ENCODE measurements at regions not wholly inside any gene's neighbourhood (a gene's known extent, or its start where the extent isn't known, plus 50 kb on each side); places are given as distances from the start of the nearest gene placed in this dataset.

DNA sequence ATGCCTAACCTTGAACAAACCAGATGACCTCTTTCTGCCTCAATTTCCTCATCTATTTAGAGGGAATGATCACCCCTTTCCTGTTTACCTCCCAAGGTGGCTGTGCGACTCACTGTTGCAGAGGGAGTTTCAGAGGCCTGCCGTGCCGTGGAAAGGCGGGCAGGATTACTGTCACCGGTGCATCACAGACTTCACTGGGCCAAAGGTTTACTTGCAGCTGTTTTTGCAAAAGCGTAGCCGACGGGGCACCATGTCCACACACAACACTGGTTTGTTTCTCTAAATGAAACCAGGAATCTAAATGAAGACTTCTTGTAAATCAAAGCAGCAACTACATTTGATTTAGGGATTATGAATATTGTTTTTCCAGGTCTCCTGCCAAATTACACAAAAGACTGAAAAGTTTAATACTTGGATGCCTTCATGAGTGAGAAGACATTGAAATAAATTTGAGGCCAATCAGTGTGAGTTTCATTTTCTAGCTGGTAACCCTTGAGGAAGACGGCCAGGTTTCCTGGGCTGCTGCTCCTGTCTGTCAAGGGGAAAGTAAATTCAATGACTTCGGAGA lies 696.1 kb upstream of the TMEM132C start:
- DNase-seq (ENCODE audit: extremely low read depth, insufficient read length) = no peak
- no peaks in the 10 kb centered on the region for H3K36me3 ChIP-seq (ENCODE audit: control insufficient read depth, insufficient read depth, low read length)
- TF ChIP-seq, protein P1, sequence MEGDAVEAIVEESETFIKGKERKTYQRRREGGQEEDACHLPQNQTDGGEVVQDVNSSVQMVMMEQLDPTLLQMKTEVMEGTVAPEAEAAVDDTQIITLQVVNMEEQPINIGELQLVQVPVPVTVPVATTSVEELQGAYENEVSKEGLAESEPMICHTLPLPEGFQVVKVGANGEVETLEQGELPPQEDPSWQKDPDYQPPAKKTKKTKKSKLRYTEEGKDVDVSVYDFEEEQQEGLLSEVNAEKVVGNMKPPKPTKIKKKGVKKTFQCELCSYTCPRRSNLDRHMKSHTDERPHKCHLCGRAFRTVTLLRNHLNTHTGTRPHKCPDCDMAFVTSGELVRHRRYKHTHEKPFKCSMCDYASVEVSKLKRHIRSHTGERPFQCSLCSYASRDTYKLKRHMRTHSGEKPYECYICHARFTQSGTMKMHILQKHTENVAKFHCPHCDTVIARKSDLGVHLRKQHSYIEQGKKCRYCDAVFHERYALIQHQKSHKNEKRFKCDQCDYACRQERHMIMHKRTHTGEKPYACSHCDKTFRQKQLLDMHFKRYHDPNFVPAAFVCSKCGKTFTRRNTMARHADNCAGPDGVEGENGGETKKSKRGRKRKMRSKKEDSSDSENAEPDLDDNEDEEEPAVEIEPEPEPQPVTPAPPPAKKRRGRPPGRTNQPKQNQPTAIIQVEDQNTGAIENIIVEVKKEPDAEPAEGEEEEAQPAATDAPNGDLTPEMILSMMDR (IDR thresholded peaks at IDR 0.05; ENCODE audit: insufficient read depth, low read length, poor library complexity, severe bottlenecking) = no peak
- no peaks in the 10 kb centered on the region for H3K27me3 ChIP-seq (replicated peaks; ENCODE audit: control insufficient read depth, insufficient read depth, low read length)
- no peak overlapping the region for H3K4me3 ChIP-seq (replicated peaks; ENCODE audit: low read depth, low read length)

DNA sequence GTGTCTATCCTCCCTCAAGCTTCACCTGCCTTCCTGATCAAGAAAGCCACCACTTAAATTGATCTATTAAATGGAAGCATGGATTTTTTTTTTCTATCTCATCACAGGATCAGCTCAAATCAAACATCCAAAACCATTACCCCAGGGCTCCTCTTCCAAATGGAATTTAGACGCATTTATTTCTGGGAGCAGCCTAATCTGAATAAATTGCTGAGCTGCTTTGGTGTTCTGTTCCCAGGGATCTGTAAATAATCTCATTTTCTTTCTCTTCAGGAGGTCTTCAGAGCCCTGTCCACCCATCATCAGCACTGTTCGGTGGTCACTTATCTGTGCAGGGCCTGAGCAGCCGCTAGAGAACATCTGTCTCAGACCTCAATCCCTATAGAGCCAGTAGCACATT lies 695.4 kb upstream of the TMEM132C start:
- H3K27me3 ChIP-seq (replicated peaks; ENCODE audit: control insufficient read depth, insufficient read depth, low read length) = no peaks in the 10 kb centered on the region
- H3K36me3 ChIP-seq (ENCODE audit: control insufficient read depth, insufficient read depth, low read length) = no peaks in the 10 kb centered on the region
- no peak for DNase-seq (ENCODE audit: extremely low read depth, insufficient read length)
- no peak overlapping the region for H3K4me3 ChIP-seq (replicated peaks; ENCODE audit: low read depth, low read length)
- TF ChIP-seq, protein P1 (IDR thresholded peaks at IDR 0.05; ENCODE audit: insufficient read depth, low read length, poor library complexity, severe bottlenecking) = no peak

DNA sequence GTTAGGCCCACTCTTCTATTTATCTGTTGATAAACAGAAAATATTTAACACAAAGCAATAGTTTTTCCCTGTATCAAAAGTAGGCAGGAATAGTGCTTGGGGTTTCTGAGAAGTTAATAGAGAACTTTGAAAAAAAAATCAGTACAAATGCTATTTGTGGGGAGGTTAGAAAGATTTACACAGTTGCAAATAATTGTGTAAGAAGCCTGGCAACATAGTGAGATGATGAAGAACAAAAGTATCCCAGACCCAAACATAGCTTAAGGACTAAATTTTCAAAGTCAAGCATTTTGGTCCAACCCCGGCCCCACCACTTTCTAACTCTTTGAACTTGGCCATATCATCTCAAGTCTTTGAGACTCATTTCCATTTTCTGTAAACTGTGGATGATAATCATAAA lies 687.5 kb upstream of the TMEM132C start:
- TF ChIP-seq, protein P1 (IDR thresholded peaks at IDR 0.05; ENCODE audit: insufficient read depth, low read length, poor library complexity, severe bottlenecking) = no peak
- no peak for DNase-seq (ENCODE audit: extremely low read depth, insufficient read length)
- Histone ChIP-seq H3K4me3 (replicated peaks; ENCODE audit: low read depth, low read length) (no peak overlapping the region), H3K27me3 (replicated peaks; ENCODE audit: control insufficient read depth, insufficient read depth, low read length) (no peaks in the 10 kb centered on the region), H3K36me3 (ENCODE audit: control insufficient read depth, insufficient read depth, low read length) (no peaks in the 10 kb centered on the region)

DNA sequence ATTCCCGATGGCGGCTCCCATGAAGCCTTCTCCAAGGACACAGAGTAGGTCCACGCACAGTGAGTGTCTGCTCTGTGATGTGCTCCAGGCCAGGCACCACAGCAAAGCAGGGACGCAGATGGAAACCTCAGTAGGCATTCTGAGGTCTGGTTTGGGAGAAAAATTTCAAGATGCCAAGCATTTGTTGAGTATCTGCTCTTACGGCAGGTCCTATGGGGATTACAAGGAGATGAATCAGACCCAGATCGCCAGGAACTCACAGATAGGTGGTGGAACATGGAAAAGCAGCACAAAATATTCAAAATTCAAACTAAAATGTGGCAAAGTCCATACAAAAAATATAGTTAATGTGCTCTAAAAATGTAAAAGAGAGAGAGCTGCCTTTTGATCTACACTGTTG lies 684.9 kb upstream of the TMEM132C start:
- TF ChIP-seq, protein P1 (IDR thresholded peaks at IDR 0.05; ENCODE audit: insufficient read depth, low read length, poor library complexity, severe bottlenecking) = no peak
- no peaks in the 10 kb centered on the region for H3K27me3 ChIP-seq (replicated peaks; ENCODE audit: control insufficient read depth, insufficient read depth, low read length)
- H3K36me3 ChIP-seq (ENCODE audit: control insufficient read depth, insufficient read depth, low read length) = no peaks in the 10 kb centered on the region
- DNase-seq (ENCODE audit: extremely low read depth, insufficient read length) = no peak
- no peak overlapping the region for H3K4me3 ChIP-seq (replicated peaks; ENCODE audit: low read depth, low read length)

DNA sequence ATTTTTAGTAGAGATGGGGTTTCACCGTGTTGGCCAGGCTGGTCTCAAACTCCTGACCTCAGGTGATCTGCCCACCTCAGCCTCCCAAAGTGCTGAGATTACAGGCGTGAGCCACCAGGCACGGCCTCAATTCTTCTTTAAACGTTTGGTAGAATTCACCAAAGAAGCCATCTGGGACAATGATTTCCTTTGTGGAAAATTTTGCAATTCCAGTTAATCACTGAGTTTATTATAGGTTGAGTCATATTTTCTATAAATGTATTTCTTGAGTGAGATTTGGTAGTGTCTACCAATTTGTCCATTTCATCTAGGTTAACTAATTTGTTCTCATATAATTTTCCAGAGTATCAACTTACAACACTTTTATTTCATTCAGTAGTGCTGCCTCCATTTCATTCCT lies 683.9 kb upstream of the TMEM132C start:
- DNase-seq (ENCODE audit: extremely low read depth, insufficient read length) = no peak
- Histone ChIP-seq H3K36me3 (ENCODE audit: control insufficient read depth, insufficient read depth, low read length) (no peaks in the 10 kb centered on the region), H3K4me3 (replicated peaks; ENCODE audit: low read depth, low read length) (no peak overlapping the region), H3K27me3 (replicated peaks; ENCODE audit: control insufficient read depth, insufficient read depth, low read length) (no peaks in the 10 kb centered on the region)
- TF ChIP-seq, protein P1 (IDR thresholded peaks at IDR 0.05; ENCODE audit: insufficient read depth, low read length, poor library complexity, severe bottlenecking) = no peak

DNA sequence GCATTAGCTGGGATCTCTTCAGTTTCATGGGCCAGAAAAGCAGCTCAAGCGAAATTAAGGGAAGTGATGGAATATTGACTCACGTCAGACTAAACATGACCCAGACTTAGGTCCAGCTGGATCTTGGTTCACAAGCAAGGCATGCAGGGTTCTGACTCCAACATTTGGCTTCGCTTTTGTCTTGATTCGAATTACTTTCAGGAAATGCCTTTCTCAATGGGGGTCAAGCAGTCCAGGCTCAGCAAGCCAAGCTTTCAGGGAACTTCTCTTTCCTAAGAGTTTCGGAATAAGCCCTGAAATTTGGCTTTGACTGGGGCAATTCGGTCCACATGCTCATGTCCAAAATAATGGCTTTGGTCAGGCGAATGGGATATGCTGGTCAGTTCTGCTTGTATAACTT lies 678.7 kb upstream of the TMEM132C start:
- Histone ChIP-seq H3K4me3 (replicated peaks; ENCODE audit: low read depth, low read length) (no peak overlapping the region), H3K36me3 (ENCODE audit: control insufficient read depth, insufficient read depth, low read length) (no peaks in the 10 kb centered on the region), H3K27me3 (replicated peaks; ENCODE audit: control insufficient read depth, insufficient read depth, low read length) (no peaks in the 10 kb centered on the region)
- DNase-seq (ENCODE audit: extremely low read depth, insufficient read length) = no peak
- TF ChIP-seq, protein P1 (IDR thresholded peaks at IDR 0.05; ENCODE audit: insufficient read depth, low read length, poor library complexity, severe bottlenecking) = no peak

Measured in GM06990 (cell line).